ENCODE measurements at regions not wholly inside any gene's neighbourhood (a gene's known extent, or its start where the extent isn't known, plus 50 kb on each side); places are given as distances from the start of the nearest gene placed in this dataset.

GRCh38 chr11:116644201-116644940 lies 128.4 kb downstream of the BUD13 start:
- Mint-ChIP-seq H3K27me3 (peaks cover 2% of the 10 kb centered on the region), H3K4me3 (no peak overlapping the region), H3K9me3 (no peaks in the 10 kb centered on the region), H3K36me3 (ENCODE audit: low read depth) (no peaks in the 10 kb centered on the region), H3K27ac (no peak overlapping the region), H3K4me1 (no peaks in the 10 kb centered on the region)
- ChIA-PET CTCF (no interaction called here), POLR2A (no interaction called here)
- no peak for DNase-seq

DNA sequence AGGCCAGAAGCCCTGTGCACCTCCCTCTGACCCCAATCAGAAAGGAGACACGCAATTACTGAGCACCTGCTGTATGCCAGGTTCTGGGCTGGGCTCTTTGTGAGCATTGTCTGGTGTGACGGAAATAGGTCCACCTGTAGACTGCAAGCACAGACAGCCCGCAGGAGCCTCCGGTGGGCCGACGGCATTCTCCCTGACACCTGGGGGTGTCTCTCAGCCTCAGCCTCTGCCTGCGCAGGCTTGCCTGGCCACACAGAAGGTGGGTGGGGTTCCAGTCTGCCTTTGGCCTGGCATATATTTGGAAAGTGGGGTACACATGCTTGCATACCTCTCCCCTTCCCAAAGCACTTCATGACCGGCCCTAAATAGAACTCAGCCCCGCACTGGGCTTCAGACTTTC lies 129.3 kb downstream of the BUD13 start:
- Mint-ChIP-seq H3K36me3 (ENCODE audit: low read depth) (no peaks in the 10 kb centered on the region), H3K27me3 (peaks cover 2% of the 10 kb centered on the region), H3K9me3 (no peaks in the 10 kb centered on the region), H3K4me3 (no peak overlapping the region), H3K27ac (no peak overlapping the region), H3K4me1 (no peaks in the 10 kb centered on the region)
- DNase-seq: no peak
- ChIA-PET CTCF (no interaction called here), POLR2A (no interaction called here)

DNA sequence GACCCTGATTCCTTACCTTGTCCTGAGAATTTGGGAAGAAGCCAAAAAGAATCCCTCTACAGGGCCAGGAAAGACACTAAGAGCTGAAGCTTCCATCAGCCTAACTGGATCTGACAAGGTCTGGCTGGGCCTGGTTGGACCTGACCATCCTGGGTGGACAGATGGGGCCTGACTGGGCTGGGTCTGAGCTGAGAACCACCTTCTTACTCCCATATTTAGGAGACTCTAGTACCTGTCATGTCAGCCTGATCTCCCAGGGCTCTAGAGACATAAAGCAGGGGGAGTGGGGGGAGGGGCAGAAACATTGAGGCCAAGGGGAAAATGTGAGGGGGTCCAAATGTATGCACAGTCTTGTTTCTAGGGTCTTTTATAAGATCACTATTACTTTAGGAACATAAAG lies 129.9 kb downstream of the BUD13 start:
- CTCF ChIA-PET: no interaction called here

DNA sequence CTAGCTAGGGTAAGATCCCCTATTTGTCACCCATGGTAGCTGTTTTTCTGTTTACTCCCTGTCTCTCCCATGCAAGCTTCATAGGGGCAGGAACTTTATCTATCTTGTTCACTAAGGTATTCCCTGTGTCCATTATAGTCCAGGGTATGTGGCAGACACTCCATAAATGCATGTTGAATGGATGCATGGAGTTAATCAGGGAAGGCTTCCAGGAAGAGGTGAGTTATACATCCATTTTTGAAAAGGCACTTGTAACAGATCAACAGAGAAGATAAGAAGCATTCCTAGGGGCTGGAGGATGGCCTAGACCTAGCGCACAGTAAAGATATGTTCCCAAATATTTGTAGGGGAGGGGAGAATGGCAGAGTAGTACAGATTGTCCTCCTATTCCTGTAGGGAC lies 130.3 kb downstream of the BUD13 start:
- Mint-ChIP-seq H3K36me3 (ENCODE audit: low read depth) (no peaks in the 10 kb centered on the region), H3K27me3 (peaks cover 2% of the 10 kb centered on the region), H3K9me3 (no peaks in the 10 kb centered on the region), H3K27ac (no peak overlapping the region), H3K4me1 (no peaks in the 10 kb centered on the region), H3K4me3 (no peak overlapping the region)
- DNase-seq: no peak
- POLR2A ChIA-PET: no interaction called here
- CTCF ChIA-PET: interaction anchor here (1.3 kb wide), 1 partner anchor 13 kb away, joined by 3 read pairs; no protein-coding TSS in a partner anchor

More for the DNA sequence above, 129.9 kb downstream of the BUD13 start:
- Mint-ChIP-seq H3K9me3 (no peaks in the 10 kb centered on the region), H3K4me1 (no peaks in the 10 kb centered on the region), H3K4me3 (no peak overlapping the region), H3K27ac (no peak overlapping the region), H3K27me3 (peaks cover 2% of the 10 kb centered on the region), H3K36me3 (ENCODE audit: low read depth) (no peaks in the 10 kb centered on the region)
- DNase-seq: no peak
- POLR2A ChIA-PET: no interaction called here

DNA sequence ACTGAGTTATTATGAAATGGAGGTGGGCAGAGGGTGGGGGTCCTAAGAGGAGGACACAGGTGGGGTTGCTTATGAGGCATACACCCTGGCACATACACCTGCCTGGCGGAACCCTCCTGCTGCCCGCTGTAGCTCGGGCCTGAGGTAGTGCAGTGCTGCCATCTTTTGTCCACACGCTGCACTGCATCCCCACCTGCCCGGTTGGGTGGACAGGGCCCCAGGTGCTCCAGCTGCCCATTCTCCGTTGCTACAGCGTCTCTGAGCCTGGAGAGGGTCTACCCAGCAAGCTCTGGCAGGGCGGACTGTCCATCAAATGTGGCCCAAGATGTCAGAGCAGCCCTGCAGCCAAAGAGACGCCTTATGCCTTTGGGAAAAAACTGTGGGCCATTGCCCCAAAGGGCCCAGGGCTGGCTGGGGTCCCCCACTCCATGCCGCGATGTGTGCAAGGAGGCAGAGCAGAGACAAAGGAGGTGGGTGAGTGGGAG lies 131.2 kb downstream of the BUD13 start:
- peaks cover 2% of the 10 kb centered on the region for H3K27me3 Mint-ChIP-seq
- no peaks in the 10 kb centered on the region for H3K36me3 Mint-ChIP-seq (ENCODE audit: low read depth)
- POLR2A ChIA-PET: no interaction called here
- no peak overlapping the region for H3K27ac Mint-ChIP-seq
- no peaks in the 10 kb centered on the region for H3K4me1 Mint-ChIP-seq
- H3K9me3 Mint-ChIP-seq: no peaks in the 10 kb centered on the region
- CTCF ChIA-PET: interaction anchor here (1.2 to 1.3 kb wide), 2 partner anchors 12 to 42 kb away, joined by 3 read pairs; no protein-coding TSS in a partner anchor
- peak; percentile 28 for DNase-seq
- no peak overlapping the region for H3K4me3 Mint-ChIP-seq

GRCh38 chr11:116640641-116641402 lies 132.0 kb downstream of the BUD13 start:
- POLR2A ChIA-PET: no interaction called here
- CTCF ChIA-PET: interaction anchor here (1.2 to 1.3 kb wide), 2 partner anchors 11 to 42 kb away, joined by 3 read pairs; no protein-coding TSS in a partner anchor
- no peak overlapping the region for H3K27ac Mint-ChIP-seq
- H3K27me3 Mint-ChIP-seq: peaks cover 2% of the 10 kb centered on the region
- H3K9me3 Mint-ChIP-seq: no peaks in the 10 kb centered on the region
- H3K36me3 Mint-ChIP-seq (ENCODE audit: low read depth): no peaks in the 10 kb centered on the region
- no peak for DNase-seq
- no peak overlapping the region for H3K4me3 Mint-ChIP-seq
- no peaks in the 10 kb centered on the region for H3K4me1 Mint-ChIP-seq

DNA sequence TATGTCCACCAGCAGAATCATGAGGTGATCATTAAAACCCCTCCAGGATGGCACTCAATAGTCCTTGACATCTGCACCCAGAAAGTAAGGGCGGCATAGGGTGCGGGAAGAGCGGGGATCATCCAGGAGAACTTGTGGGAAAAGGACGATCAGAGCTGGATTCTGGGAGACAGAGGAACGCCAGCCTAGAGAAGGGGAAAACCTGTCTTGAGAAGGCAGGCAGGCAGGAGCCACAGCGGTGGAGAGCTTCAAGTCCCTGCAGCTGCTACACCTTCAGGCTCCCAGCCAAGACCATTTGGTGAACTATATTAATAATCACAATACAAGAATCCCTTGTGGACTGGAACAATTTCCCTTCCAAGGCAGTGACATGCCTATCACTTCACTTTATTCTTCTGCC lies 134.3 kb downstream of the BUD13 start:
- Mint-ChIP-seq H3K4me1 (no peaks in the 10 kb centered on the region), H3K9me3 (no peaks in the 10 kb centered on the region), H3K4me3 (no peak overlapping the region)

GRCh38 chr11:116637766-116638165 lies 135.0 kb downstream of the BUD13 start:
- Mint-ChIP-seq H3K4me1 (no peaks in the 10 kb centered on the region), H3K36me3 (ENCODE audit: low read depth) (no peaks in the 10 kb centered on the region), H3K9me3 (no peaks in the 10 kb centered on the region), H3K27me3 (peaks cover 2% of the 10 kb centered on the region), H3K4me3 (no peak overlapping the region), H3K27ac (no peak overlapping the region)
- ChIA-PET CTCF (no interaction called here), POLR2A (no interaction called here)
- DNase-seq: no peak

More for the DNA sequence above, 134.3 kb downstream of the BUD13 start:
- no peak for DNase-seq
- CTCF ChIA-PET: no interaction called here
- Mint-ChIP-seq H3K27me3 (peaks cover 2% of the 10 kb centered on the region), H3K27ac (no peak overlapping the region), H3K36me3 (ENCODE audit: low read depth) (no peaks in the 10 kb centered on the region)
- POLR2A ChIA-PET: no interaction called here

- Mint-ChIP-seq H3K27me3 (no peaks in the 10 kb centered on the region), H3K27ac (no peak overlapping the region), H3K9me3 (no peaks in the 10 kb centered on the region), H3K4me1 (no peaks in the 10 kb centered on the region), H3K36me3 (ENCODE audit: low read depth) (no peaks in the 10 kb centered on the region), H3K4me3 (no peak overlapping the region)
- ChIA-PET CTCF (no interaction called here), POLR2A (no interaction called here)
- DNase-seq: no peak
These were observed 136.4 kb downstream of the BUD13 start for GRCh38 chr11:116636341-116636929.

DNA sequence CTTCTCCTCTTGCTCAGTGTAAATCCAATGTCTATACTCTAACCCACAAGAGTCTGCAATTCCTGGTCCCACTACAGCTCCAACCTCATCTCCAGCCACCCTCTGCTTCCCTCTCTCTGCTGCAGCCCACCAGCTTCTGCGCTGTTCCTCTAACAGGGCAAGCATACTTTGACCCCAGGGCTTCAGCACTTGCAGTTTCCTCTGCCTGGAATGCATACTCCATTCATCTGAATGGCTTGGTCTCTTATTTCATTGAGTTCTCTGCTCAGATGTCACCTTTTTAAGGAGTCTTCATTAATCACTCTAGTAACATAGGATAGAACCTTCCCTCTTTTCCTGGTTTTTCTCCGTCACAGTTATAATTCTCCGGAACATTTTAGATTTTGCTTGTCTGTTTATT lies 141.6 kb downstream of the BUD13 start:
- Mint-ChIP-seq H3K27ac (no peak overlapping the region), H3K36me3 (ENCODE audit: low read depth) (no peaks in the 10 kb centered on the region), H3K4me1 (no peaks in the 10 kb centered on the region), H3K4me3 (no peak overlapping the region), H3K9me3 (no peaks in the 10 kb centered on the region), H3K27me3 (peaks cover 3% of the 10 kb centered on the region)
- DNase-seq: no peak
- ChIA-PET CTCF (no interaction called here), POLR2A (no interaction called here)

GRCh38 chr11:116618461-116618860 lies 154.3 kb downstream of the BUD13 start:
- DNase-seq: no peak

DNA sequence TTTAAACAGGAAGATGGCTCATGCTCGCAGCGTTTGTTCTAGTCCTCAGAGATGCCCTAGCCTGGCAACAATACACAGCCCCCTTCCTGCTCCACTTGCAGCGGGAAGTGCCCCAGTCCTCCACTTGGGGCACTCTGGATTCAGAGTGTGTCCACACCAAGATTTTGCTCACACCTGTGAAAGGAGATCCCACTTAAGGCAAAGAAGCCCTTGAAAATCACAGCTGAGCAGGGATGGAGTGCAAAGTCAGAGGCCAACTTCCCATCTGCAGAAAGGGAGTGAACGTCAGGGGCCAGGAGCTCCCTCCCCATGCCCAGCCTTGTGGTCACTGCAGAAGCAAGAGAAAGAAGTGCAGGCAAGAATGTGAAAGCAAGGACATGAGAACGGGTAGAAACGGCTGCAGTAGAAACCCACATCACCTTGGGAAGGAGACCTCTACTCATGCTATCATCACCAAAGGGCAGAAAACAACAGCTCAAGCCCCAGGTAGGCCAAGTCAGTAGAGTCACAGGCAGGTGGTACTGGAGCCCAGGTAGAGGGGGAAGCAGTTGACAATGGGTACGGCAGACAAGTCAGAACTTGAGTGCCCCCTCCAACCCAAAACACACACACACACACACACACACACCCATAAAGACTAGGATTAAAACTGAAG lies 157.4 kb downstream of the BUD13 start:
- Mint-ChIP-seq H3K4me1 (no peaks in the 10 kb centered on the region), H3K4me3 (no peak overlapping the region), H3K27me3 (peaks cover 4% of the 10 kb centered on the region), H3K9me3 (no peaks in the 10 kb centered on the region), H3K36me3 (ENCODE audit: low read depth) (no peaks in the 10 kb centered on the region), H3K27ac (no peak overlapping the region)
- CTCF ChIA-PET: no interaction called here
- no peak for DNase-seq
- POLR2A ChIA-PET: no interaction called here

More at GRCh38 chr11:116618461-116618860, 154.3 kb downstream of the BUD13 start:
- Mint-ChIP-seq H3K36me3 (ENCODE audit: low read depth) (no peaks in the 10 kb centered on the region), H3K4me1 (no peaks in the 10 kb centered on the region), H3K4me3 (no peak overlapping the region), H3K27me3 (peaks cover 16% of the 10 kb centered on the region), H3K27ac (no peak overlapping the region), H3K9me3 (peaks cover 2% of the 10 kb centered on the region)
- CTCF ChIA-PET: no interaction called here
- POLR2A ChIA-PET: no interaction called here

Data from activated CD4-positive, alpha-beta T cell treated with anti-CD3 and anti-CD28 coated beads, Interleukin-2, amount 10 ng/mL, durations not matched to agents 7 days and 5 days (primary cell).